ENCODE measurements at regions not wholly inside any gene's neighbourhood (a gene's known extent, or its start where the extent isn't known, plus 50 kb on each side); places are given as distances from the start of the nearest gene placed in this dataset.
A peak's percentile ranks its signal among the peaks of the same experiment; 100 is the strongest.

DNA sequence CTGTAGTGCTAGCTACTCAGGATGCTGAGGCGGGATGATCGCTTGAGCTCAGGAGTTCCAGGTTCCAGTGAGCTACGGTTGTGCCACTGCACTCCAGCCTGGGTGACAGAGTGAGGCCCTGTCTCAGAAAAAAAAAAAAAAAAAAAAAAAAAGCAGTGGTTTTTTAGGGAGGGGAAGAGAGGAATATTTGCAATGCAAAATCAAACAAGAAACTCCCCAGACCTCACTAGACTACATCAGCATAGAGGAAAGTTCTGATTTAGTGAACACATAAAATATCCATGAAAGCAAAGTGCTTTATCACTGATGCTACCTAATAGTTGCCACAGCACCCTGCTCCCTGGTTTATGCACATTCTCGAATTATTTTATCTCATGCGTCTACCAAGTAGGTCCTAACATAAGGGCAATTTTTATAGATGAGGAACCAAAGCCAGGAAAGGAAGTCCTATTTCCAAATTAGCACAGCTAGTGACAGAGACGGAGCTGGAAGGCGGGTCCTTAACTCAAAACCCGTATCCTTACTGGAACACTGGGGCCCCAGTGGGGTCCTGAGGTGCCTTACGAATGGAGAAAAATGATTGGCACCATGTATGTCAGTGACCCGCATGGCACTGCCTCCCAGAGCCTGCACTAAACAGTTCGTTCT is 50.7 kb upstream of the GPR157 start:
- no peak for DNase-seq

DNA sequence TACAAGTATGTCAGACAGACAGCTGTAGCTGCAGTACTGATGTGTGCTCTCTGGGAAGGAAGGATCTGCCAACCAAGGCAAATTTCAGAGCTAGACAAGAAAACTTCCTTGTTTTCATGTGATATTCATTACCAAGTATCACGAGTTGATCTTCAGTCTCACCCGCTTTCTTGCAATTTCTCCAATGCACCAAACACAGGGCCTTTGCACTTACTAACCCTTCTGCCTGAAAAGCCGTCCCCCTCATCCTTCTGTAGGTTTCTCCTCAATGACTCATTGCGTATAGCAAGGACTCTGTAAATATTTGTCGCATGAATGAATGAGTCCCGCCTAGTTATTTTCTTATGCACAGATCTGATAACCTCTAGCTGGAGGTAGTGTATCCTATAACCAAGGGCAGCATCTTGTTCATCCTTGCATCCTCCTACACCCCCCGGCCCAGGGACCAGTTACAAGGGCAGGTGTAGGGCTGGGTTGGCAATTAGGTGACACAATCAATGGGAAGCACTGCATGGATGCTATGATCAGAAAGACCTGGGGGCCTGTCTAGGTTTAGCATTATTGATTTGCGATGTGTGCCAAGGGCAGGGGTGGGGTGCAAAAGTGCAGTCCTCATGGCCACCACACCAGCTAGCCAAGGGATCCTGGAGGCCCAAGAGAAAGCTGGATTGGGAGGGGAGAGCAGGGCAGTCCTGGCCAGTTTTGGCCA is 51.4 kb upstream of the GPR157 start:
- no peak for DNase-seq

DNA sequence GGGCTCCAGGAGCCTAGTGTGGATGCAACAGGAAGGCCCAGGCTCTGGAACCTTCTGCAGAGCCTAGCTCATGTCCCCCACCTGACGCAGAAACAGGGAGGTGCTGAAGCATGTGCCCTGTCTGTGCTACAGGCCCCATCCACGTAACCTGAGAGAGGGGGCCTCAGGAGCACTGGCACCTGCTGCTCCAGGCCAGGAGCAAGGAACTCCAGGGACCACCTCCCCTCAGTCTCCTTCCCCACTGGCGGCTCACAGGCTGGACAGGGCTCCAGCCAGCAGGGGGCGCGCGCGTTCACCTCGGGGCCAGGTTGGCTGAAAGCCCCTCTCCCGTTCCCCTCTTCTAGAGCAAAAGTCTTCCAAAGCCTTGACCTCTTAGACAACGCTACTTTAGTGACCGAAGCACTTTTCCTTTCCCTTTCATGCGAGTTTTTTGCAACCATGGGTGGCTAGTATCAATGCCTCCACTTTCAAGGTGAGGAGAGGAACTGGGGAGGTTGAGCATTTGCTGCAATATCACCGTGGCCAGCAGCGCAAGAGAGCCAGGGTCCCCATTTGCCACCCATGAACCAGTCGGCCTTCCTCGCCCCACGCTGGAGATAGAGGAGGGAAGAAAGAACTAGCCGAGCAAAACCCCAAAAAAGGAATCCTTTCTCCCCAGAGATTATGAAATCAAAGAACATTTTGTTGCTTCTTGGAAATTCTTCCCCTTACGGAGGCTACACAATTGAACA is 52.4 kb upstream of the GPR157 start:
- DNase-seq = peak; percentile 61

DNA sequence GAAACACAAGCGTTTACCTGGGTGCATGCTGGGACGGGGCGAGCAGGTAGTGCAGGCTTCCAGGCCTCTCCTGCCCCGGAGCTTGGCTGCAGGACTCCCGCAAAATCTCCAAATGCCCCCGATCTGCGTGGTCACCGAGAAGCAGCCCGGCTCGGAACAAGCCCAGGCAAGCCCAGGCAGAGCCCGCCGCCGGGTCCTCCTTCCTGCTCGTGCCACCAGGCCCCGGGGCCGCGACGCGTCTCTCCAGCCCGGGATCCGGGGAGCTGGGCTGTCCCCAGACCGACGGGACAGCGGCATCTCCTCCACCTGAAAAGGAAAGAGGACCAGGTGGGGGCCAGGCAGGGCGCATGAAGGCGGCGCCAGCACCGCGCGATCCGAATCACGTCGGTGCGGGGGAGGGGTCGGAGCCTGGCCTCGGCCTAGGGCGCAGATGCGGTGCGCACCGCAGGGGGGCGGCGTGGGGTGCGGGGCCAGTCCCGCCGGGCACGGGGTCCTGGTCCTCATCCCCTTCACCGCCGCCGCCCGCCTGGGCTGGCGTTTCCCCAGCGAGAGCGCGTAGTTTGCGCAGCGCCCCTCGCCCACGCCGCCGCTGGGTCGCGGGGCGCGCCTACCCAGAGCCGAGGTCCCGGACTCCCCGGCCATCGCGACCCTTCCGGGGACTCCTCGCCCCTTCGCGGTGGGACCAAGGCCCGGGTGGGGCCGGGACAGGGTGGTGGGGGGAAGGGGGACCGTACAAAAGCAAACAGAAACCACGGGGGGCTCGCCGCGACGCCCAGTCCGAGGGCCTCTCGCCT is 52.4 kb upstream of the H6PD start:
- no peak for DNase-seq

DNA sequence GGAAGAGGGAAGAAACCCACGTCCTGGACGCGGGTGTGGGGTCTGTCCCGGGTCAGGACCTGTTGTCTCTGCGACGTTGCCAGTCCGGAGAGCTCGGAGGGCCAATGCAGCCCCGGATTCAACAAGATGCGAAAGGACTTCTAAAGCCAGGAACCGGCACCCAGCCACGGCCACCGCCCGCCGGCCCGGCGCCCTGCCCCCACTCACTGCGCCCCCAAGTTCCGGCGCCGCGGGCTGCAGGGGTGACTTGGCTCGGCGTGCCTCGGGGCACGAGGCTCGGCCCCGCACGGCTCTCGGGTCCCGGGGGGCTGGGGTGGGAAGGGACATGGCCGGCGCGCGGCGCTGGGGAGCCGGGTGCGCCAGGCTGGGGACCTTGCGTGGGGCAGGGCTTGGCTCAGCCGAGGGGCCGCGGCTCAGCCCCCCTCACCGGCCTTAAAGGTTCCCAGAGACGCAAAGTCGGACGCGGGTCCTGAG is 51.8 kb upstream of the H6PD start:
- DNase-seq = no peak

DNA sequence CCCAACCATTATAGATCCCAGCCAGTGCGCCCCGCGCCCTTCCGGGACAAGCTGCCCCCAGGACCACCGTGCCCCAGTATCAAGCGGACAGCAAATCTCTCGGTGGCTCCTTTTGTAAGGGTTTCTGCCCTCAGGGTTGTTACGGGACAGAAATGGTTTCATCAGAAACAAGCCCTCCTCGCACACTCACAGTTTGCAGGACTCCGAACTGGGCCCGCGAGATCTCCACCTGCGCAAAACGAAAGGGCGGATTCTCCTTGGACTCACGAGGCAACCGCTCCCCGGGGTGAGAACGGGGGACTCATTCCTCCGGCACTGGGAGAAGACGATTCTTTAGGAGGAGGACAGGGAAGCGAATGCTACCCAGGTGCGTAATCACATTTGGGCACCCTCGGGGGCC is 51.1 kb upstream of the H6PD start:
- DNase-seq = no peak

DNA sequence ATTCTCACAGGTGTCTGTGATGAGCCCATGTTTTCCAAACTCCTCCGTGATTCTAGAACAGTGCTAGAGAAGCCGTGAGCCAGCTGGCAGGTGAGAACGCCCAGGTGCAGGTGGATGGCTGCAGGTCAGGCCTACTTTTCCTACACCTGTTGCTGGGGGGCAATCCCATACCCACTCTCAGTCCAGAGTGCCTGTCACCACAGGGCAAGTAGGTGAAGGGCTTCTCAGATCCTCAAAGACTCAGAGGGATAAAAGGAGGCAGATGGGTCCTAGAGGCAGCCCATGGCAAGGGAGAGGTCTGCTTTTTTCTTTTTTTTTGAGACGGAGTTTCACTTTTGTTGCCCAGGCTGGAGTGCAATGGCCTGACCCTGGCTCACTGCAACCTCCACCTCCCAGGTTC is 50.7 kb upstream of the H6PD start:
- DNase-seq = no peak

DNA sequence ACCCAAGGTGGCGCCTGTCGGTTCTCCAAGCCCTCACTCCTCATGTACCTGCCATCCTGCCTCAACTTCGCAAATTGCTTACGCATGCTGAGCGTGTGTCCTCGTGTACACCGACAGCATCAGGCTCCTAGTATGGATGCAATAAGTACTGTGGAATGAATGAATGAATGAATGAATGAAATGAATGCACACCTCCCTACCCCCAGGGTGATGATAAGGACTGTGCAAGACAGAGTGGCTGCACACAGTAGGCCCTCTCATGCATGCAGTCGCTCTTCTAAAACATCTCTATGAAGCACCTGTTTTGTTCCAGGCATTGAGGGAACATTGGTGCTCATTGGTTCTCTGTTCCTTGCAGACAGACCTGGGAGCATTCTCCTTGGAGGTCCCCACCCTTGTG is 49.8 kb upstream of the H6PD start:
- DNase-seq = no peak

Measured in CD4-positive, alpha-beta T cell treated with Interleukin-21 for 1 hour (primary cell).